ENCODE measurements at regions not wholly inside any gene's neighbourhood (a gene's known extent, or its start where the extent isn't known, plus 50 kb on each side); places are given as distances from the start of the nearest gene placed in this dataset.

DNA sequence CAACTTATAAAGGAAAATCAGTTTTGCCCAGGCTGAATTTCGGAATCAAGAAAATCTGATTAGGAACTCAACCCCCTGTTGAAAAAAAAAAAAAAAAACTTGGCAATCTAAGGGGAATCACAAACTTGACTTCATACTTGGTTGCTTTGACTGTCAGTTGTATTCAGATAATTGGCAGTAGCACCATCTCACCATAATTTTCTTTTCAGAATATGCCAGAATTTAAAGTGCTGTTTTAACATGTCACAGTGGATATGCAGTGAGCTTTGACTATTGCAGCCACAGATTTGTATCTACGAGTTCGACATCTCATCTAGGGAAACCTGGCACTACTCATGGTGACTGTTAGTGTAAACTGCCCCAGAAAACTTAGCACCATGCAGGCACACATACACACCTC is 761.4 kb upstream of the KLHL29 start:
- CTCF ChIA-PET, result no interaction called here
- Histone ChIP-seq H2AFZ (replicated peaks; ENCODE audit: low read length, poor library complexity) (no peak overlapping the region), H2BK15ac (ENCODE audit: low read depth, low read length) (no peak overlapping the region), H3K27me3 (ENCODE audit: control insufficient read depth, insufficient read depth, low read length) (no peaks in the 10 kb centered on the region), H3K36me3 (ENCODE audit: control insufficient read depth, insufficient read depth, low read length) (no peaks in the 10 kb centered on the region), H2AK5ac (ENCODE audit: low read depth, low read length) (no peak overlapping the region), H3K18ac (ENCODE audit: low read depth, low read length) (no peak overlapping the region), H3K9me1 (ENCODE audit: insufficient read depth, low read length) (no peaks in the 10 kb centered on the region), H3K23ac (ENCODE audit: low read depth, low read length) (no peak overlapping the region), H3K4me1 (ENCODE audit: control insufficient read depth, insufficient read depth, low read length) (no peaks in the 10 kb centered on the region), H3K4me3 (ENCODE audit: insufficient read depth, low read depth, low read length) (no peak overlapping the region), H3K9ac (ENCODE audit: low read depth, low read length) (no peak overlapping the region), H3K56ac (ENCODE audit: extremely low read depth, insufficient read depth, low read length) (no peak overlapping the region), H2BK20ac (ENCODE audit: low read depth, low read length) (no peak overlapping the region), H4K5ac (ENCODE audit: low read depth, low read length) (no peak overlapping the region), H4K91ac (ENCODE audit: insufficient read depth, low read depth, low read length) (no peak overlapping the region), H3K27ac (ENCODE audit: insufficient read depth, low read length) (no peak overlapping the region), H3K9me3 (ENCODE audit: control insufficient read depth, insufficient read depth, low read length) (peaks cover 4% of the 10 kb centered on the region), H4K8ac (ENCODE audit: low read depth in 2 of 2, low read length in 2 of 2) (no peak overlapping the region), H3K14ac (replicated peaks; ENCODE audit: low read depth, low read length) (no peak overlapping the region), H2BK120ac (ENCODE audit: low read depth, low read length) (no peak overlapping the region), H3K4ac (ENCODE audit: low read depth, low read length) (no peak overlapping the region), H2BK5ac (ENCODE audit: low read depth, low read length, poor library complexity, severe bottlenecking) (no peak overlapping the region), H2AK9ac (replicated peaks; ENCODE audit: low read depth, low read length, poor library complexity) (no peak overlapping the region), H3K79me1 (ENCODE audit: low read depth in 1 of 2, low read length in 2 of 2) (no peaks in the 10 kb centered on the region), H4K20me1 (ENCODE audit: insufficient read depth, low read length) (no peaks in the 10 kb centered on the region), H3K4me2 (ENCODE audit: low read depth, low read length) (no peak overlapping the region)
- POLR2A ChIA-PET (ENCODE audit: unreplicated experiment), result no interaction called here
- intact Hi-C loops (cut with micrococcal nuclease), result no loop called here
- DNase-seq (no peak), ATAC-seq (ENCODE audit: low read depth) (no peak)
- BruUV-seq (replicated peaks), result no TSS peak
- dilution Hi-C loops (cut with HindIII; ENCODE audit: low sequenced_read_pairs, unreplicated experiment), result no loop called here
- in situ Hi-C loops (cut with MboI; ENCODE audit: low sequenced_read_pairs), result no loop called here
- no CpG with 5 or more reads among the region's 3 CpGs for WGBS, 2 experiments (ENCODE audit: extremely low coverage in 2 of 2, insufficient read length in 1 of 2)
- TF ChIP-seq BHLHE40 (IDR thresholded peaks at IDR 0.05; ENCODE audit: low read depth, low read length) (no peak), SMC3 (IDR thresholded peaks at IDR 0.05; ENCODE audit: low read depth, low read length) (no peak), MAZ (IDR thresholded peaks at IDR 0.05; ENCODE audit: borderline replicate concordance, low read depth, low read length) (no peak), FOS (IDR thresholded peaks at IDR 0.05; ENCODE audit: low read depth, low read length) (no peak), RCOR1 (IDR thresholded peaks at IDR 0.05; ENCODE audit: insufficient replicate concordance, low read length) (no peak), MAFK (IDR thresholded peaks at IDR 0.05; ENCODE audit: low read depth, low read length) (no peak), NFE2L2 (IDR thresholded peaks at IDR 0.05; ENCODE audit: low read depth, low read length) (no peak), RAD21 (IDR thresholded peaks at IDR 0.05; ENCODE audit: low read length) (no peak), CEBPB (IDR thresholded peaks at IDR 0.05; ENCODE audit: low read depth, low read length) (no peak)
- TF ChIP-seq, protein P1, sequence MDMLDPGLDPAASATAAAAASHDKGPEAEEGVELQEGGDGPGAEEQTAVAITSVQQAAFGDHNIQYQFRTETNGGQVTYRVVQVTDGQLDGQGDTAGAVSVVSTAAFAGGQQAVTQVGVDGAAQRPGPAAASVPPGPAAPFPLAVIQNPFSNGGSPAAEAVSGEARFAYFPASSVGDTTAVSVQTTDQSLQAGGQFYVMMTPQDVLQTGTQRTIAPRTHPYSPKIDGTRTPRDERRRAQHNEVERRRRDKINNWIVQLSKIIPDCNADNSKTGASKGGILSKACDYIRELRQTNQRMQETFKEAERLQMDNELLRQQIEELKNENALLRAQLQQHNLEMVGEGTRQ (IDR thresholded peaks at IDR 0.05; ENCODE audit: low read depth, low read length), result no peak
- TF ChIP-seq, protein P2, sequence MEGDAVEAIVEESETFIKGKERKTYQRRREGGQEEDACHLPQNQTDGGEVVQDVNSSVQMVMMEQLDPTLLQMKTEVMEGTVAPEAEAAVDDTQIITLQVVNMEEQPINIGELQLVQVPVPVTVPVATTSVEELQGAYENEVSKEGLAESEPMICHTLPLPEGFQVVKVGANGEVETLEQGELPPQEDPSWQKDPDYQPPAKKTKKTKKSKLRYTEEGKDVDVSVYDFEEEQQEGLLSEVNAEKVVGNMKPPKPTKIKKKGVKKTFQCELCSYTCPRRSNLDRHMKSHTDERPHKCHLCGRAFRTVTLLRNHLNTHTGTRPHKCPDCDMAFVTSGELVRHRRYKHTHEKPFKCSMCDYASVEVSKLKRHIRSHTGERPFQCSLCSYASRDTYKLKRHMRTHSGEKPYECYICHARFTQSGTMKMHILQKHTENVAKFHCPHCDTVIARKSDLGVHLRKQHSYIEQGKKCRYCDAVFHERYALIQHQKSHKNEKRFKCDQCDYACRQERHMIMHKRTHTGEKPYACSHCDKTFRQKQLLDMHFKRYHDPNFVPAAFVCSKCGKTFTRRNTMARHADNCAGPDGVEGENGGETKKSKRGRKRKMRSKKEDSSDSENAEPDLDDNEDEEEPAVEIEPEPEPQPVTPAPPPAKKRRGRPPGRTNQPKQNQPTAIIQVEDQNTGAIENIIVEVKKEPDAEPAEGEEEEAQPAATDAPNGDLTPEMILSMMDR (conservative IDR thresholded peaks at IDR 0.05; ENCODE audit: low read depth, low read length), result no peak

Data from IMR-90 (cell line).